Liver (tissue), 8 donors: ENCODE measurements at regions not wholly inside any gene's neighbourhood (a gene's known extent, or its start where the extent isn't known, plus 50 kb on each side); places are given as distances from the start of the nearest gene placed in this dataset.

Source experiments
- DNase-seq: peaks from one replicate; pipeline ENCODE4 v3.0.0-alpha.2; 2017; ENCODE audit warnings: low spot score
- H3K27ac ChIP-seq, 2 donors: one replicate each; pipeline ENCODE4 v1.7.0; 2013; ENCODE audit warnings: inconsistent platforms in 2 of 2, low read length in 2 of 2, control low read depth in 1 of 2, low read depth in 1 of 2, mild to moderate bottlenecking in 1 of 2
- H3K27me3 ChIP-seq, 4 donors: one replicate each; pipeline versions ENCODE4 v1.6.1 to v1.7.0; 2013; ENCODE audit warnings: low read length in 3 of 4, inconsistent platforms in 1 of 4, mild to moderate bottlenecking in 1 of 4, moderate library complexity in 1 of 4; ENCODE audit not compliant: control insufficient read depth in 4 of 4, insufficient read depth in 4 of 4
- H3K36me3 ChIP-seq, 4 donors: one replicate each; pipeline versions ENCODE4 v1.6.1 to v1.7.0; 2013; ENCODE audit warnings: low read length in 3 of 4, mild to moderate bottlenecking in 3 of 4, low read depth in 1 of 4, moderate library complexity in 1 of 4; ENCODE audit not compliant: control insufficient read depth in 4 of 4, insufficient read depth in 3 of 4
- H3K4me1 ChIP-seq, 4 donors: one replicate each; pipeline versions ENCODE4 v1.6.1 to v1.7.0; 2013; ENCODE audit warnings: low read length in 3 of 4, mild to moderate bottlenecking in 3 of 4, moderate library complexity in 1 of 4; ENCODE audit not compliant: control insufficient read depth in 4 of 4, insufficient read depth in 4 of 4
- H3K4me3 ChIP-seq, 3 donors: one replicate each; pipeline versions ENCODE4 v1.6.1 to v1.7.0; 2013; ENCODE audit warnings: low read length in 3 of 3, control low read depth in 1 of 3, low read depth in 1 of 3, mild to moderate bottlenecking in 1 of 3
- H3K9ac ChIP-seq, 2 donors: one replicate each; pipeline ENCODE4 v1.7.0; 2013; ENCODE audit warnings: low read length in 2 of 2, mild to moderate bottlenecking in 2 of 2, moderate library complexity in 2 of 2, control low read depth in 1 of 2, low read depth in 1 of 2
- H3K9me3 ChIP-seq, 4 donors: one replicate each; pipeline versions ENCODE4 v1.6.1 to v1.7.0; 2013; ENCODE audit warnings: low read length in 3 of 4; ENCODE audit not compliant: control insufficient read depth in 4 of 4
- ATF3 ChIP-seq: IDR thresholded peaks from 2 replicates; pipeline ENCODE4 v1.6.1; 2016; ENCODE audit warnings: antibody characterized with exemption
- EGR1 ChIP-seq, 2 donors: IDR thresholded peaks; 2 replicates each; pipeline ENCODE4 v1.6.1; 2016 to 2018; ENCODE audit warnings: antibody characterized with exemption in 2 of 2, low read depth in 2 of 2
- FOXA1 ChIP-seq: IDR thresholded peaks from 2 replicates; pipeline ENCODE4 v1.6.1; 2016; ENCODE audit warnings: antibody characterized with exemption
- FOXA2 ChIP-seq: IDR thresholded peaks from 2 replicates; pipeline ENCODE4 v1.6.1; 2016; ENCODE audit warnings: antibody characterized with exemption
- GABPA ChIP-seq, 2 donors: IDR thresholded peaks in 1 of 2; conservative IDR thresholded peaks in 1 of 2; 2 replicates each; pipeline ENCODE4 v1.6.1; 2016; ENCODE audit warnings: antibody characterized with exemption in 2 of 2, mild to moderate bottlenecking in 1 of 2, moderate library complexity in 1 of 2
- HNF4A ChIP-seq, 2 donors: conservative IDR thresholded peaks; 2 replicates each; pipeline ENCODE4 v1.6.1; 2016; ENCODE audit warnings: antibody characterized with exemption in 2 of 2, mild to moderate bottlenecking in 2 of 2
- HNF4G ChIP-seq: IDR thresholded peaks from 2 replicates; pipeline ENCODE4 v1.6.1; 2016; ENCODE audit warnings: antibody characterized with exemption
- JUND ChIP-seq, 2 donors: IDR thresholded peaks; 2 replicates each; pipeline ENCODE4 v1.6.1; 2016; ENCODE audit warnings: antibody characterized with exemption in 2 of 2
- NR2F2 ChIP-seq: IDR thresholded peaks from 2 replicates; pipeline ENCODE4 v1.6.1; 2016; ENCODE audit warnings: antibody characterized with exemption
- RAD21 ChIP-seq, 2 donors: IDR thresholded peaks; 2 replicates each; pipeline ENCODE4 v1.6.1; 2016; ENCODE audit warnings: antibody characterized with exemption in 2 of 2, mild to moderate bottlenecking in 2 of 2
- RXRA ChIP-seq, 2 donors: IDR thresholded peaks; 2 replicates each; pipeline ENCODE4 v1.6.1; 2017 to 2018; ENCODE audit warnings: antibody characterized with exemption in 2 of 2, mild to moderate bottlenecking in 1 of 2
- TAF1 ChIP-seq: conservative IDR thresholded peaks from 2 replicates; pipeline ENCODE4 v1.6.1; 2016; ENCODE audit warnings: antibody characterized with exemption, mild to moderate bottlenecking
- YY1 ChIP-seq: IDR thresholded peaks from 2 replicates; pipeline ENCODE4 v1.6.1; 2016; ENCODE audit warnings: antibody characterized with exemption, mild to moderate bottlenecking
- WGBS: extraction: QIAGEN DNeasy Blood & Tissue Kit; methylation state at CpG from one replicate; pipeline ENCODE4 v1.1.7; 2013; 5-methylcytosine and 5-hydroxymethylcytosine counted together
- TF ChIP-seq, protein P1 (sequence below): IDR thresholded peaks from 2 replicates; pipeline ENCODE4 v1.6.1; 2016; ENCODE audit warnings: antibody characterized with exemption
- TF ChIP-seq, protein P2 (sequence below): fragments of 150-350 bp; IDR thresholded peaks from 2 replicates; pipeline ENCODE4 v1.5.1; 2017; ENCODE audit warnings: improper control_type of control experiment, low read depth, low read length; ENCODE audit not compliant: missing input control
- TF ChIP-seq, protein P3 (sequence below): IDR thresholded peaks from 2 replicates; pipeline ENCODE4 v1.6.1; 2016; ENCODE audit warnings: antibody characterized with exemption, mild to moderate bottlenecking
- TF ChIP-seq, protein P4 (sequence below): IDR thresholded peaks from 2 replicates; pipeline ENCODE4 v1.6.1; 2016; ENCODE audit warnings: antibody characterized with exemption
- donor health status: healthy.
- donor health status: healthy.
- donor health status: healthy.
- donor health status: healthy.
- donor health status: healthy.

DNA sequence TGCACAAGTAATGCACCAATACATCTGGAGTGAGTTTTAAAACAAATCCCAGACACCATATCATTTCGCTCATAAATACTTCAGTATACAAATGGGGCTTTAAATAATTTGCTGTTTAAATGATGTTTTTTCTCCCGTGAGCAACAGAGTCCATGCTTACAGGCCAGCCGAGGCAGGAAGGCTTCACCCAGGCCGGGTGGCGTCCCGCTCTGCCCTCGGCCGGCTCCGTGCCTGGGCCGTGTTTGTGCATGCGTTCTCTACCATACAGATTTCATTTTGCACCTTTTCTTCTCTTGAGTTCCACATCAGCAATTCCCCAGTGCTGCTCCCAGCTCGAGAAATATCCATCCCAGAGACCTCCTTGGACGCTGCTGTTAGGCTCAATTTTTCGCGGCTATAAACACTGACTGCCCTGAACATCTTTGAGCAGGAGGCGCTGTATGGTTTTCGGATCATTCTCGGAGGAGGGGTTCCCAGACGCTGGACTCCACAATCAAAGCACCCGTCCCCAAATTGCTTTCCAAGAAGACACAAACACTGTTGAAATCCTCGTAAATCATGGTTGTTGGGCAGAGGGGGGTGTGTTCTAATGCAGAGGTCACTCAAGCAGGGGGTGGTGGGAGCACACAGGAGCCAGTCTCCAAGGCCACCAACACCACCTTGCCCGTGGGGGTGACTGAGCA lies 91.6 kb downstream of the MICALL2 start:
- no peak overlapping the region for H3K9ac ChIP-seq
- no peaks in the 10 kb centered on the region for H3K4me1 ChIP-seq
- TF ChIP-seq RAD21 (IDR thresholded peaks at IDR 0.05), result no peak
- TF ChIP-seq RXRA (IDR thresholded peaks at IDR 0.05), result no peak
- TF ChIP-seq GABPA (IDR thresholded peaks at IDR 0.05 in 1 of 2, conservative IDR thresholded peaks at IDR 0.05 in 1 of 2), result no peak
- TF ChIP-seq, protein P1, sequence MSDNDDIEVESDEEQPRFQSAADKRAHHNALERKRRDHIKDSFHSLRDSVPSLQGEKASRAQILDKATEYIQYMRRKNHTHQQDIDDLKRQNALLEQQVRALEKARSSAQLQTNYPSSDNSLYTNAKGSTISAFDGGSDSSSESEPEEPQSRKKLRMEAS, result no peak
- TF ChIP-seq EGR1 (IDR thresholded peaks at IDR 0.05; ENCODE audit: low read depth in 2 of 2), result no peak
- TF ChIP-seq, protein P2, sequence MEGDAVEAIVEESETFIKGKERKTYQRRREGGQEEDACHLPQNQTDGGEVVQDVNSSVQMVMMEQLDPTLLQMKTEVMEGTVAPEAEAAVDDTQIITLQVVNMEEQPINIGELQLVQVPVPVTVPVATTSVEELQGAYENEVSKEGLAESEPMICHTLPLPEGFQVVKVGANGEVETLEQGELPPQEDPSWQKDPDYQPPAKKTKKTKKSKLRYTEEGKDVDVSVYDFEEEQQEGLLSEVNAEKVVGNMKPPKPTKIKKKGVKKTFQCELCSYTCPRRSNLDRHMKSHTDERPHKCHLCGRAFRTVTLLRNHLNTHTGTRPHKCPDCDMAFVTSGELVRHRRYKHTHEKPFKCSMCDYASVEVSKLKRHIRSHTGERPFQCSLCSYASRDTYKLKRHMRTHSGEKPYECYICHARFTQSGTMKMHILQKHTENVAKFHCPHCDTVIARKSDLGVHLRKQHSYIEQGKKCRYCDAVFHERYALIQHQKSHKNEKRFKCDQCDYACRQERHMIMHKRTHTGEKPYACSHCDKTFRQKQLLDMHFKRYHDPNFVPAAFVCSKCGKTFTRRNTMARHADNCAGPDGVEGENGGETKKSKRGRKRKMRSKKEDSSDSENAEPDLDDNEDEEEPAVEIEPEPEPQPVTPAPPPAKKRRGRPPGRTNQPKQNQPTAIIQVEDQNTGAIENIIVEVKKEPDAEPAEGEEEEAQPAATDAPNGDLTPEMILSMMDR, result no peak
- no peak for TF ChIP-seq JUND (IDR thresholded peaks at IDR 0.05)
- TF ChIP-seq FOXA2, result no peak
- TF ChIP-seq TAF1, result no peak
- TF ChIP-seq, protein P3, sequence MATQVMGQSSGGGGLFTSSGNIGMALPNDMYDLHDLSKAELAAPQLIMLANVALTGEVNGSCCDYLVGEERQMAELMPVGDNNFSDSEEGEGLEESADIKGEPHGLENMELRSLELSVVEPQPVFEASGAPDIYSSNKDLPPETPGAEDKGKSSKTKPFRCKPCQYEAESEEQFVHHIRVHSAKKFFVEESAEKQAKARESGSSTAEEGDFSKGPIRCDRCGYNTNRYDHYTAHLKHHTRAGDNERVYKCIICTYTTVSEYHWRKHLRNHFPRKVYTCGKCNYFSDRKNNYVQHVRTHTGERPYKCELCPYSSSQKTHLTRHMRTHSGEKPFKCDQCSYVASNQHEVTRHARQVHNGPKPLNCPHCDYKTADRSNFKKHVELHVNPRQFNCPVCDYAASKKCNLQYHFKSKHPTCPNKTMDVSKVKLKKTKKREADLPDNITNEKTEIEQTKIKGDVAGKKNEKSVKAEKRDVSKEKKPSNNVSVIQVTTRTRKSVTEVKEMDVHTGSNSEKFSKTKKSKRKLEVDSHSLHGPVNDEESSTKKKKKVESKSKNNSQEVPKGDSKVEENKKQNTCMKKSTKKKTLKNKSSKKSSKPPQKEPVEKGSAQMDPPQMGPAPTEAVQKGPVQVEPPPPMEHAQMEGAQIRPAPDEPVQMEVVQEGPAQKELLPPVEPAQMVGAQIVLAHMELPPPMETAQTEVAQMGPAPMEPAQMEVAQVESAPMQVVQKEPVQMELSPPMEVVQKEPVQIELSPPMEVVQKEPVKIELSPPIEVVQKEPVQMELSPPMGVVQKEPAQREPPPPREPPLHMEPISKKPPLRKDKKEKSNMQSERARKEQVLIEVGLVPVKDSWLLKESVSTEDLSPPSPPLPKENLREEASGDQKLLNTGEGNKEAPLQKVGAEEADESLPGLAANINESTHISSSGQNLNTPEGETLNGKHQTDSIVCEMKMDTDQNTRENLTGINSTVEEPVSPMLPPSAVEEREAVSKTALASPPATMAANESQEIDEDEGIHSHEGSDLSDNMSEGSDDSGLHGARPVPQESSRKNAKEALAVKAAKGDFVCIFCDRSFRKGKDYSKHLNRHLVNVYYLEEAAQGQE, result no peak
- TF ChIP-seq HNF4G, result no peak
- TF ChIP-seq, protein P4, sequence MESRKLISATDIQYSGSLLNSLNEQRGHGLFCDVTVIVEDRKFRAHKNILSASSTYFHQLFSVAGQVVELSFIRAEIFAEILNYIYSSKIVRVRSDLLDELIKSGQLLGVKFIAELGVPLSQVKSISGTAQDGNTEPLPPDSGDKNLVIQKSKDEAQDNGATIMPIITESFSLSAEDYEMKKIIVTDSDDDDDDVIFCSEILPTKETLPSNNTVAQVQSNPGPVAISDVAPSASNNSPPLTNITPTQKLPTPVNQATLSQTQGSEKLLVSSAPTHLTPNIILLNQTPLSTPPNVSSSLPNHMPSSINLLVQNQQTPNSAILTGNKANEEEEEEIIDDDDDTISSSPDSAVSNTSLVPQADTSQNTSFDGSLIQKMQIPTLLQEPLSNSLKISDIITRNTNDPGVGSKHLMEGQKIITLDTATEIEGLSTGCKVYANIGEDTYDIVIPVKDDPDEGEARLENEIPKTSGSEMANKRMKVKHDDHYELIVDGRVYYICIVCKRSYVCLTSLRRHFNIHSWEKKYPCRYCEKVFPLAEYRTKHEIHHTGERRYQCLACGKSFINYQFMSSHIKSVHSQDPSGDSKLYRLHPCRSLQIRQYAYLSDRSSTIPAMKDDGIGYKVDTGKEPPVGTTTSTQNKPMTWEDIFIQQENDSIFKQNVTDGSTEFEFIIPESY, result no peak
- TF ChIP-seq HNF4A (conservative IDR thresholded peaks at IDR 0.05), result no peak
- TF ChIP-seq YY1, result no peak
- no peak for TF ChIP-seq ATF3
- no peak for TF ChIP-seq FOXA1
- no peak for TF ChIP-seq NR2F2
- H3K27ac ChIP-seq, result no peak overlapping the region
- no peak overlapping the region for H3K4me3 ChIP-seq
- H3K9me3 ChIP-seq, result peaks cover 1 to 14% (median 11%) of the 10 kb centered on the region in 4 donors
- no peak for DNase-seq
- no peaks in the 10 kb centered on the region for H3K36me3 ChIP-seq
- H3K27me3 ChIP-seq, result peaks cover 3 to 21% (median 5%) of the 10 kb centered on the region in 4 donors
- WGBS, result 56% methylated on average over 22 of the region's 22 CpGs
